BLaER1 (cell line): ENCODE measurements at regions not wholly inside any gene's neighbourhood (a gene's known extent, or its start where the extent isn't known, plus 50 kb on each side); places are given as distances from the start of the nearest gene placed in this dataset.

Experiments
- H3K27ac ChIP-seq: shearing (Covaris generic); formaldehyde crosslinking; 2 replicates; pipeline ENCODE4 v1.8.1; 2022
- H3K27me3 ChIP-seq: shearing (Covaris generic); formaldehyde crosslinking; 2 replicates; pipeline ENCODE4 v1.8.1; 2022
- H3K36me3 ChIP-seq: shearing (Covaris generic); formaldehyde crosslinking; 2 replicates; pipeline ENCODE4 v1.8.1; 2022
- H3K4me1 ChIP-seq: shearing (Covaris generic); formaldehyde crosslinking; 2 replicates; pipeline ENCODE4 v1.8.1; 2022
- H3K4me2 ChIP-seq: shearing (Covaris generic); formaldehyde crosslinking; 2 replicates; pipeline ENCODE4 v1.8.1; 2022
- H3K4me3 ChIP-seq: shearing (Covaris generic); formaldehyde crosslinking; 2 replicates; pipeline ENCODE4 v1.8.1; 2022
- H3K9ac ChIP-seq: shearing (Covaris generic); formaldehyde crosslinking; 2 replicates; pipeline ENCODE4 v1.8.1; 2022
- H3K9me3 ChIP-seq: shearing (Covaris generic); formaldehyde crosslinking; 2 replicates; pipeline ENCODE4 v1.8.1; 2022
- H4K20me1 ChIP-seq: shearing (Covaris generic); formaldehyde crosslinking; 2 replicates; pipeline ENCODE4 v1.8.1; 2022
- Cebpa-rat ChIP-seq: shearing (Covaris generic); IDR thresholded peaks from 2 replicates; pipeline ENCODE4 v1.8.1; 2022

GRCh38 chr7:22008087-22008486 is 62.4 kb upstream of the CDCA7L start:
- H3K27ac ChIP-seq = no peak overlapping the region
- H3K9ac ChIP-seq = no peak overlapping the region
- H3K4me3 ChIP-seq = no peak overlapping the region
- H3K9me3 ChIP-seq = no peaks in the 10 kb centered on the region
- no peaks in the 10 kb centered on the region for H3K27me3 ChIP-seq
- no peaks in the 10 kb centered on the region for H4K20me1 ChIP-seq
- no peaks in the 10 kb centered on the region for H3K36me3 ChIP-seq
- TF ChIP-seq Cebpa-rat = no peak
- peaks cover 11% of the 10 kb centered on the region for H3K4me1 ChIP-seq
- H3K4me2 ChIP-seq = 0 out of 2 replicates have a peak overlapping the region, but pooled peaks have one; percentile 45

GRCh38 chr7:22005151-22005550 is 59.5 kb upstream of the CDCA7L start:
- Histone ChIP-seq H3K27ac (no peak overlapping the region), H3K9me3 (no peaks in the 10 kb centered on the region), H3K4me2 (no peak overlapping the region), H3K4me3 (no peak overlapping the region), H4K20me1 (no peaks in the 10 kb centered on the region), H3K36me3 (no peaks in the 10 kb centered on the region), H3K4me1 (peaks cover 11% of the 10 kb centered on the region), H3K9ac (no peak overlapping the region), H3K27me3 (no peaks in the 10 kb centered on the region)
- no peak for TF ChIP-seq Cebpa-rat

- no peak for TF ChIP-seq Cebpa-rat
- H3K4me1 ChIP-seq = peaks cover 7% of the 10 kb centered on the region
- H3K27ac ChIP-seq = no peak overlapping the region
- no peaks in the 10 kb centered on the region for H3K27me3 ChIP-seq
- H4K20me1 ChIP-seq = no peaks in the 10 kb centered on the region
- no peak overlapping the region for H3K4me2 ChIP-seq
- H3K9me3 ChIP-seq = no peaks in the 10 kb centered on the region
- no peak overlapping the region for H3K9ac ChIP-seq
- H3K4me3 ChIP-seq = no peak overlapping the region
- no peaks in the 10 kb centered on the region for H3K36me3 ChIP-seq
These were observed 57.0 kb upstream of the CDCA7L start for GRCh38 chr7:22002726-22003125.

GRCh38 chr7:22001345-22002004 is 55.8 kb upstream of the CDCA7L start:
- Histone ChIP-seq H3K4me1 (no peaks in the 10 kb centered on the region), H3K4me2 (no peak overlapping the region), H4K20me1 (no peaks in the 10 kb centered on the region), H3K4me3 (no peak overlapping the region), H3K9ac (no peak overlapping the region), H3K36me3 (no peaks in the 10 kb centered on the region), H3K27ac (no peak overlapping the region), H3K27me3 (no peaks in the 10 kb centered on the region), H3K9me3 (no peaks in the 10 kb centered on the region)
- no peak for TF ChIP-seq Cebpa-rat

GRCh38 chr7:21999896-22000295 is 54.2 kb upstream of the CDCA7L start:
- Histone ChIP-seq H3K9me3 (no peaks in the 10 kb centered on the region), H3K4me2 (no peak overlapping the region), H4K20me1 (no peaks in the 10 kb centered on the region)

GRCh38 chr7:21996641-21997040 is 50.9 kb upstream of the CDCA7L start:
- H3K9ac ChIP-seq = no peak overlapping the region
- H3K27me3 ChIP-seq = no peaks in the 10 kb centered on the region
- no peak for TF ChIP-seq Cebpa-rat
- no peaks in the 10 kb centered on the region for H3K36me3 ChIP-seq
- peaks cover 8% of the 10 kb centered on the region for H3K9me3 ChIP-seq
- no peaks in the 10 kb centered on the region for H4K20me1 ChIP-seq
- H3K4me2 ChIP-seq = no peak overlapping the region
- no peak overlapping the region for H3K4me3 ChIP-seq
- H3K4me1 ChIP-seq = no peaks in the 10 kb centered on the region
- no peak overlapping the region for H3K27ac ChIP-seq

More at GRCh38 chr7:21999896-22000295, 54.2 kb upstream of the CDCA7L start:
- Histone ChIP-seq H3K9ac (no peak overlapping the region), H3K27me3 (no peaks in the 10 kb centered on the region), H3K27ac (no peak overlapping the region), H3K36me3 (no peaks in the 10 kb centered on the region), H3K4me1 (no peaks in the 10 kb centered on the region), H3K4me3 (no peak overlapping the region)
- no peak for TF ChIP-seq Cebpa-rat
